ENCODE measurements at regions not wholly inside any gene's neighbourhood (a gene's known extent, or its start where the extent isn't known, plus 50 kb on each side); places are given as distances from the start of the nearest gene placed in this dataset.

DNA sequence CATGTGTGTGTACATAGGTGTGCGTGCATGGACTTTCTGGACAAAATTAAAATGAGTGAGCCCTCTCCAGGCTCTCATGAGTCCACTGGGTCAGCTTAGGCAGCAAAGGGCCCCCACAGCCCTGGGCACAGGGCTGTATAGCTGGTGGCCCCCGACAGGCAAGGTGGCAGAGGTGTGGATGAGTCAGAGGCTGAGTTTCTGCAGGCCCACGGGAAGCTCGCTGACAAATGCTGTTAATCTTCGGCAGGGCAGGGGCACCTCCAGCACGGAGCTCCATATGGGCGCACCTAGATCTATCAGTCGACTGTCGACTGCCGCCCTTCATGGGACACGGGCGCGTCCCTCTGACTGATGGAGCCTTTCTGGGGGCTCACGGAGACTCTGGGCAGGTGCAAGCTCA lies 181.1 kb downstream of the URI1 start:
- Histone ChIP-seq H3K4me2 (ENCODE audit: insufficient read depth, low read length) (no peak overlapping the region), H3K79me2 (ENCODE audit: insufficient read depth, low read length) (no peaks in the 10 kb centered on the region), H3K9me3 (ENCODE audit: low read depth, low read length) (no peaks in the 10 kb centered on the region), H3K36me3 (ENCODE audit: insufficient read depth, low read length) (no peaks in the 10 kb centered on the region), H3K4me1 (ENCODE audit: insufficient read depth, low read length) (no peaks in the 10 kb centered on the region), H3K27ac (ENCODE audit: low read depth, low read length) (no peak overlapping the region), H2AFZ (ENCODE audit: low read length) (no peak overlapping the region), H3K4me3 (ENCODE audit: insufficient read depth, low read length) (no peak overlapping the region), H4K20me1 (ENCODE audit: insufficient read depth, low read length) (no peaks in the 10 kb centered on the region), H3K27me3 (ENCODE audit: insufficient read depth, low read length) (no peaks in the 10 kb centered on the region)
- no peak for DNase-seq (ENCODE audit: insufficient read length, low spot score, missing footprints)
- TF ChIP-seq CTCF (IDR thresholded peaks at IDR 0.05; ENCODE audit: extremely low read depth, low read depth, low read length): no peak

DNA sequence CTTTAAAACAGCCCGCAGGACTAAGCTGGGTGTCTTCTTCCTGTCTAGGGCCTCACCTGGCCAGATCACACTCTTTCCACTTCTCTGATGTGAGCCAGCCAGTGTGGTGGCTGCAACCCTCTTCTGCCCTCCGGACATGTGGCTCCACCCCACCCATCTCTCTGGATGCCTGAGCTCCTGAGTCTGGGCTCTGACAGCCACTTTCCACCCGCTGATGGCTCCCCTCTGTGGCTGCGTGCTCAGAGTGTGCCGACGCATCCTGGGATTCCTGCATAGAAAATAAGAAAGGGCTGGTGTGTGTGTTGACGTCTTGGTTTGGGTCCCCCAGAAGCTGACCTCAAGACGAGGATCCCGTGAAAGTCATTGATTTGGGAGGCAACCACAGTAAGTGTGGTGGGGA lies 181.6 kb downstream of the URI1 start:
- H3K9me3 ChIP-seq (ENCODE audit: low read depth, low read length): no peaks in the 10 kb centered on the region
- H3K36me3 ChIP-seq (ENCODE audit: insufficient read depth, low read length): no peaks in the 10 kb centered on the region
- no peaks in the 10 kb centered on the region for H3K27me3 ChIP-seq (ENCODE audit: insufficient read depth, low read length)
- no peak overlapping the region for H2AFZ ChIP-seq (ENCODE audit: low read length)
- no peaks in the 10 kb centered on the region for H4K20me1 ChIP-seq (ENCODE audit: insufficient read depth, low read length)
- DNase-seq (ENCODE audit: insufficient read length, low spot score, missing footprints): no peak
- no peak overlapping the region for H3K4me2 ChIP-seq (ENCODE audit: insufficient read depth, low read length)
- H3K27ac ChIP-seq (ENCODE audit: low read depth, low read length): no peak overlapping the region
- no peaks in the 10 kb centered on the region for H3K4me1 ChIP-seq (ENCODE audit: insufficient read depth, low read length)
- H3K79me2 ChIP-seq (ENCODE audit: insufficient read depth, low read length): no peaks in the 10 kb centered on the region
- H3K4me3 ChIP-seq (ENCODE audit: insufficient read depth, low read length): no peak overlapping the region
- no peak for TF ChIP-seq CTCF (IDR thresholded peaks at IDR 0.05; ENCODE audit: extremely low read depth, low read depth, low read length)

DNA sequence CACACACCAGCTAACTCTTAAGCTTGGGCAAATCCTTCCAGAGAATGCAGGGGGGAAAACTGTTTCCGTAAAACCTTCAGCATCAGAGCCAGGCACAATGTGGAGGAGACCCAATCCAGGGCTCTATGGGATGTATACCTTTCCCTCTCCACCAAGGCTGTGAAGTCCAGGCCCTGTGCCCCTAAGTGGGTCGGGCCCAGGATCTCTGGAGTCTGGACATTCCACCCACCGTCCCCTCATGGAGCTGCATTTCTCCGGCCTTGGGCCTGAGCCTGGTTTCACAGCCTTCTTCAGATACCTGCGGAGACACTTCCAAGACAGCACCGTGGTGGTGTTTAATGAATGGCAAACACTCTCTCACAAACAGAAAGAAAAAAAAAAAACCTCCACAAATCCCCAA lies 186.2 kb downstream of the URI1 start:
- H3K4me3 ChIP-seq (ENCODE audit: insufficient read depth, low read length): no peak overlapping the region
- H3K36me3 ChIP-seq (ENCODE audit: insufficient read depth, low read length): no peaks in the 10 kb centered on the region
- H4K20me1 ChIP-seq (ENCODE audit: insufficient read depth, low read length): no peaks in the 10 kb centered on the region
- TF ChIP-seq CTCF (IDR thresholded peaks at IDR 0.05; ENCODE audit: extremely low read depth, low read depth, low read length): no peak
- no peak overlapping the region for H2AFZ ChIP-seq (ENCODE audit: low read length)
- no peaks in the 10 kb centered on the region for H3K4me1 ChIP-seq (ENCODE audit: insufficient read depth, low read length)
- H3K9me3 ChIP-seq (ENCODE audit: low read depth, low read length): no peaks in the 10 kb centered on the region
- no peaks in the 10 kb centered on the region for H3K27me3 ChIP-seq (ENCODE audit: insufficient read depth, low read length)
- H3K4me2 ChIP-seq (ENCODE audit: insufficient read depth, low read length): no peak overlapping the region
- no peak overlapping the region for H3K27ac ChIP-seq (ENCODE audit: low read depth, low read length)
- H3K79me2 ChIP-seq (ENCODE audit: insufficient read depth, low read length): no peaks in the 10 kb centered on the region
- DNase-seq (ENCODE audit: insufficient read length, low spot score, missing footprints): no peak

DNA sequence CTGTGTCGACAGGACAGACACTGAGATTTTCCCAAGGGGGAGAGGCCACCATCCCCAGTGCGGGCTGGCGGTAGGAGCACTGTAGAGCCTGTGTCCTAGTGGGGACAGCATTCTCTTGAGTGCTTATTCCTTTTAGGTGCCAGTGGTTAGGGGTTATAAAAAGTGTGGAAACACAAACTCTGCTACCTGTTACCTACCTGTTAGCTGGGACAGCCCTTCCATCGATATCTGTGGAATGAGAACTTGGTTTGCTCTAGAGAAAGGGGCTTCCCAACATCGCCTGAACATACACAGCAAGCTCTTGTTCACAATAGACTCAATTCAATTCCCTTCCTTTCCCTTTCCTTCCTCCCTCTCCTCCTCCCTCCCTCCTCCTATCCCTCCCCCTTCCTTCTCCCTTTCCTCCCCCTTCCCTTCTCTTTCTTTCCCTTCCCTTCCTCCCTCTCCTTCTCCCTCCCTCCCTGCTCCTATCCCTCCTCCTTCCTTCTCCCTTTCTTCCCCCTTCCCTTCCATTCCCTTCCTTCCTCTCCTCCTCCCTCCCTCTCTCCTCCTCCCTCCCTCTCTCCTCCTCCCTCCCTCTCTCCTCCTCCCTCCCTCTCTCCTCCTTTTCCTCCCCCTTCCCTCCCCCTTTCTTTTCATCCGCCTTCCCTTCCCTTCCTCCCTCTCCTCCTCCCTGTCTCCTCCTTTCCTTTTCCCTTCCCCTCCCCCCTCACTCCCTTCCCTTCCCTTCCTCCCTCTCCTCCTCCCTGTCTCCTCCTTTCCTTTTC lies 188.5 kb downstream of the URI1 start:
- H3K27me3 ChIP-seq (ENCODE audit: insufficient read depth, low read length): no peaks in the 10 kb centered on the region
- H3K79me2 ChIP-seq (ENCODE audit: insufficient read depth, low read length): no peaks in the 10 kb centered on the region
- no peak overlapping the region for H3K4me3 ChIP-seq (ENCODE audit: insufficient read depth, low read length)
- H3K4me2 ChIP-seq (ENCODE audit: insufficient read depth, low read length): no peak overlapping the region
- no peaks in the 10 kb centered on the region for H4K20me1 ChIP-seq (ENCODE audit: insufficient read depth, low read length)
- H2AFZ ChIP-seq (ENCODE audit: low read length): no peak overlapping the region
- DNase-seq (ENCODE audit: insufficient read length, low spot score, missing footprints): no peak
- H3K9me3 ChIP-seq (ENCODE audit: low read depth, low read length): no peaks in the 10 kb centered on the region
- no peak overlapping the region for H3K27ac ChIP-seq (ENCODE audit: low read depth, low read length)
- no peak for TF ChIP-seq CTCF (IDR thresholded peaks at IDR 0.05; ENCODE audit: extremely low read depth, low read depth, low read length)
- no peaks in the 10 kb centered on the region for H3K36me3 ChIP-seq (ENCODE audit: insufficient read depth, low read length)
- no peaks in the 10 kb centered on the region for H3K4me1 ChIP-seq (ENCODE audit: insufficient read depth, low read length)
